Astrocyte (in vitro differentiated cells and primary cell): ENCODE measurements at regions not wholly inside any gene's neighbourhood (a gene's known extent, or its start where the extent isn't known, plus 50 kb on each side); places are given as distances from the start of the nearest gene placed in this dataset.

ENCODE experiments used
- CTCF ChIP-seq: IDR thresholded peaks from 2 replicates; pipeline ENCODE4 v1.5.1; 2011; ENCODE audit warnings: low read depth, mild to moderate bottlenecking, inconsistent platforms, low read length, moderate library complexity; ENCODE audit not compliant: insufficient read depth
- EZH2 ChIP-seq: IDR thresholded peaks from 2 replicates; pipeline ENCODE4 v1.6.1; 2012; ENCODE audit warnings: mild to moderate bottlenecking, low read length, inconsistent platforms; ENCODE audit not compliant: insufficient read depth

GRCh38 chr2:43131051-43131889 lies 95.1 kb downstream of the ZFP36L2 start:
- no peak for TF ChIP-seq CTCF
- no peak for TF ChIP-seq EZH2
